HG03175 (cell line): ENCODE measurements at regions not wholly inside any gene's neighbourhood (a gene's known extent, or its start where the extent isn't known, plus 50 kb on each side); places are given as distances from the start of the nearest gene placed in this dataset.
"Not testable (repeated sequence)": the region's sequence is repeated elsewhere in the genome, so short reads cannot be mapped to it uniquely, and the experiment has no call there.

Experiments used
- ATAC-seq: cut with Tn5 transposase; IDR thresholded peaks from one replicate; pipeline ENCODE4 v1.9.1; 2021; ENCODE audit warnings: mild to moderate bottlenecking, moderate library complexity; ENCODE audit not compliant: unreplicated experiment

- ATAC-seq, result no peak
These were observed 268.6 kb upstream of the ANO5 start for GRCh38 chr11:21924262-21924661.

- ATAC-seq, result no peak
These were observed 265.3 kb upstream of the ANO5 start for GRCh38 chr11:21927628-21928027.

- no peak for ATAC-seq
These were observed 264.0 kb upstream of the ANO5 start for GRCh38 chr11:21928847-21929246.

- ATAC-seq, result no peak
These were observed 262.5 kb upstream of the ANO5 start for GRCh38 chr11:21930408-21930807.

- no peak for ATAC-seq
These were observed 261.3 kb upstream of the ANO5 start for GRCh38 chr11:21931436-21932101.

- ATAC-seq, result no peak
These were observed 259.8 kb upstream of the ANO5 start for GRCh38 chr11:21933095-21933494.

- no peak for ATAC-seq
These were observed 248.3 kb upstream of the ANO5 start for GRCh38 chr11:21944577-21944976.

- ATAC-seq, result no peak
These were observed 244.0 kb upstream of the ANO5 start for GRCh38 chr11:21948876-21949275.

- ATAC-seq, result no peak
These were observed 243.0 kb upstream of the ANO5 start for GRCh38 chr11:21949763-21950413.

- no peak for ATAC-seq
These were observed 229.9 kb upstream of the ANO5 start for GRCh38 chr11:21963013-21963412.

GRCh38 chr11:21965221-21965620 lies 227.7 kb upstream of the ANO5 start:
- no peak for ATAC-seq

- ATAC-seq, result no peak
These were observed 224.2 kb upstream of the ANO5 start for GRCh38 chr11:21968702-21969101.

GRCh38 chr11:21969841-21970240 lies 223.0 kb upstream of the ANO5 start:
- ATAC-seq, result no peak

- ATAC-seq, result no peak
These were observed 217.6 kb upstream of the ANO5 start for GRCh38 chr11:21975242-21975641.

GRCh38 chr11:21976210-21976609 lies 216.7 kb upstream of the ANO5 start:
- no peak for ATAC-seq

- ATAC-seq, result no peak
These were observed 209.5 kb upstream of the ANO5 start for GRCh38 chr11:21983431-21983830.

- no peak for ATAC-seq
These were observed 206.5 kb upstream of the ANO5 start for GRCh38 chr11:21986361-21986760.

- no peak for ATAC-seq
These were observed 205.6 kb upstream of the ANO5 start for GRCh38 chr11:21987261-21987660.

GRCh38 chr11:21988477-21988876 lies 204.4 kb upstream of the ANO5 start:
- no peak for ATAC-seq

- not testable (repeated sequence) for ATAC-seq
These were observed 191.1 kb upstream of the ANO5 start for GRCh38 chr11:22001803-22002202.

GRCh38 chr11:22006901-22007300 lies 186.0 kb upstream of the ANO5 start:
- no peak for ATAC-seq

GRCh38 chr11:22031791-22032190 lies 161.1 kb upstream of the ANO5 start:
- no peak for ATAC-seq

GRCh38 chr11:22037505-22037904 lies 155.4 kb upstream of the ANO5 start:
- ATAC-seq, result no peak
